Fibroblast of the aortic adventitia (primary cell): ENCODE measurements at regions not wholly inside any gene's neighbourhood (a gene's known extent, or its start where the extent isn't known, plus 50 kb on each side); places are given as distances from the start of the nearest gene placed in this dataset.
"Not testable (repeated sequence)": the region's sequence is repeated elsewhere in the genome, so short reads cannot be mapped to it uniquely, and the experiment has no call there.

ENCODE experiments used
- DNase-seq: peaks from one replicate; pipeline ENCODE4 v3.0.0-alpha.2; 2010; ENCODE audit warnings: low read depth
- H3K4me3 ChIP-seq: 2 replicates; pipeline ENCODE4 v1.5.1; 2011; ENCODE audit warnings: low read depth, mild to moderate bottlenecking, control low read depth, low read length, moderate library complexity
- TF ChIP-seq, protein P1 (sequence below): IDR thresholded peaks from 2 replicates; pipeline ENCODE4 v1.5.1; 2011; ENCODE audit warnings: mild to moderate bottlenecking, low read length, control low read depth, inconsistent platforms; ENCODE audit not compliant: insufficient read depth

DNA sequence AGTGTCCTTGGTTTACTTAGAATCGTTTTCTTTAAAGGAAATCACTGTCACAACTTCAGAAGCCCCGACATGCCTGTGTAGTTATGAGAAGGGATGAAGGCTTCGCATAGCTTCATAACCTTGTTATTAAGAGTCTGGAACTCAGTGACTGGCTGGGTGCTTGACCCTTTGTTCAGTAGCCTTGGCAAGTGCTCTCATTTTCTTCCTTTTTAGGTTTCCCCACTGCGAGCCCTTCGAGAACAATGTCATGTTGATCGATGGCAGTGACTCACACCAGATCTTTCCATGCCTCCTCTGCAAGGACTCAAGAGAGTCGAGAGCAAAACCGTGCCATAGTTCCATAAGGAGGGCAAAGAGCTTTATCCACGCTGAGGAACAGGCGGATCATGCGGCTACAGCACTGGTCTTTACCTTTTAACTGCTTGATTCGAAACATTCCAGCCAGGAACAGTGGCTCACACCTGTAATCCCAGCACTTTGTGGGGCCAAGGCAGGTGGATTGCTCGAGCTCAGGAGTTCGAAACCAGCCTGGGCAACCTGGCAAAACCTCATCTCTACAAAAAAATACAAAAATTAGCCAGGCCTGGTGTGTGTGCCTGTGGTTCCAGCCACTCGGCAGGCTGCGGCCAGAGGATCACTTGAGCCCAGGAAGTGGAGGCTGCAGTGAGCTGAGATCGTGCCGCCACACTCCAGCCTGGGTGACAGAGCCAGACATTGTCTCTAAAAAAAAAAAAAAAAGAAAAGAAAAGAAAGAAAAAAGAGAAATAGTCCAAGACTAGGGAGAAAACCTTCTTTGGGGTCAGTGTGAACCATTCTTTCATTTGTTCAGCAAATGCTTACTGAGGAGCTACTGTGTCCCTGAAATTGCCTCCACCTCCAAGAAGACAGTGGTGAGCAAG is 95.4 kb upstream of the ERRFI1 start:
- H3K4me3 ChIP-seq: no peak overlapping the region
- peak; percentile 96 for DNase-seq
- TF ChIP-seq, protein P1, sequence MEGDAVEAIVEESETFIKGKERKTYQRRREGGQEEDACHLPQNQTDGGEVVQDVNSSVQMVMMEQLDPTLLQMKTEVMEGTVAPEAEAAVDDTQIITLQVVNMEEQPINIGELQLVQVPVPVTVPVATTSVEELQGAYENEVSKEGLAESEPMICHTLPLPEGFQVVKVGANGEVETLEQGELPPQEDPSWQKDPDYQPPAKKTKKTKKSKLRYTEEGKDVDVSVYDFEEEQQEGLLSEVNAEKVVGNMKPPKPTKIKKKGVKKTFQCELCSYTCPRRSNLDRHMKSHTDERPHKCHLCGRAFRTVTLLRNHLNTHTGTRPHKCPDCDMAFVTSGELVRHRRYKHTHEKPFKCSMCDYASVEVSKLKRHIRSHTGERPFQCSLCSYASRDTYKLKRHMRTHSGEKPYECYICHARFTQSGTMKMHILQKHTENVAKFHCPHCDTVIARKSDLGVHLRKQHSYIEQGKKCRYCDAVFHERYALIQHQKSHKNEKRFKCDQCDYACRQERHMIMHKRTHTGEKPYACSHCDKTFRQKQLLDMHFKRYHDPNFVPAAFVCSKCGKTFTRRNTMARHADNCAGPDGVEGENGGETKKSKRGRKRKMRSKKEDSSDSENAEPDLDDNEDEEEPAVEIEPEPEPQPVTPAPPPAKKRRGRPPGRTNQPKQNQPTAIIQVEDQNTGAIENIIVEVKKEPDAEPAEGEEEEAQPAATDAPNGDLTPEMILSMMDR: no peak

DNA sequence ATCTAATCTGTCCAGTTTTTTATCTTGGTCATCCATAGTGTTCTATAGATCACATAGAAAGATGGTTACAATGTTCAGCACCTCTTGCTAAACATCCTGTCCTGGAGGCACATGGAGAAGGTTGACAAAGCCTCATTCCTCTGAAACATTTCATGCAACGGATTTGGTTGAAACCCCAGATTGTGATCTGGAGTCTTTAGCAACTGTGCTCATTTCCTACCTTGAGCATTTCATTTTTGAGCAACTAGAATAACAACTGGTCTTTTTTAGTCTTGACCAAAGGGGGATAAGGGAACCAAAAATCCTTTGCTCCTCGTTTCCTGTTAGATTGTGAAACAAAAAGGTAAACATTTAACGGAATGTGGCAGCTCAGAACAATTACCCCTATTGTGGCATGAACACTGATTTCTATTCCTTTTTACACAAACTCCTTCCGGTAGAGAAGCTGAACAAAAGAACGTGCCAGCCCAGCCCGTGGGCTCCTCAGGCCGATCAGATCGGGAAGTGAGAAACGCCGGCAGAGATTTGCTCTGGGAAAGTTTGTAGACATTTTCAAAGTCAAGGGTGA is 94.7 kb upstream of the ERRFI1 start:
- H3K4me3 ChIP-seq: no peak overlapping the region
- DNase-seq: peak; percentile 61
- TF ChIP-seq, protein P1: no peak

DNA sequence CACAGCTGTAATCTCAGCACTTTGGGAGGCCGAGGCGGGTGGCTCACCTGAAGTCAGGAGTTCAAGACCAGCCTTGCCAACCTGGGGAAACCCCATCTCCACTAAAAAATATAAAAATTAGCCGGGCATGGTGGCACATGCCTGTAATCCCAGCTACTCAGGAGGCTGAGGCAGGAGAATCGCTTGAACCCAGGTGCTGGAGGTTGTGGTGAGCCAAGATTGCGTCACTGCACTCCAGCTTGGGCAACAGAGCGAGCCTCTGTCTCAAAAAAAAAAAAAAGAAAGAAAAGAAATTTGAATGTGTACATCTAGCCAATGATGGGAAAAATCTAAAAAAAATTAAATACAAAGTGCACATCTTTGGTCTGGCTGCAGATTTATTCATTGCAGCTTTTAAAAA is 92.6 kb upstream of the ERRFI1 start:
- DNase-seq, H3K4me3 ChIP-seq: not testable (repeated sequence)

DNA sequence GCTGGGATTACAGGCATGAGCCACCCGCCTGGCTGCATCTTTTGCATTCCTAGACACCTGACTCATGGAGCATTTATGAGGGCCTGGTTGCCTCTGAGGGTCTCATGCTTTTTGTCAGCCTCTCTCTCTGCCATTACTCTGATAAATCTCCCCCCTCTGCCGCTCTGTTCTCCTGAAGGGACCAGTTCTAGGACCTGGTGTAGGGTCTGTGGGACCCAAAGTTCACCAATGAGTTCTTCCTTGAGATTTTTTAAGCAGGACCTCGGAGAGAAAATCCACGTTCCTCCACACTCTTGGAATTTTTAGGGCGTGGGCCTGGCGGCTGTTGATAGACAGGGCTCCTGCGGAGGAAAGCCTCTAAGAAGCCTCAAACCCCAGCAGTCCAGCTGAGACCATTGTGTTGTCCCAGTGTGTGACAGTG is 91.9 kb upstream of the ERRFI1 start:
- H3K4me3 ChIP-seq: no peak overlapping the region
- TF ChIP-seq, protein P1: no peak
- no peak for DNase-seq

DNA sequence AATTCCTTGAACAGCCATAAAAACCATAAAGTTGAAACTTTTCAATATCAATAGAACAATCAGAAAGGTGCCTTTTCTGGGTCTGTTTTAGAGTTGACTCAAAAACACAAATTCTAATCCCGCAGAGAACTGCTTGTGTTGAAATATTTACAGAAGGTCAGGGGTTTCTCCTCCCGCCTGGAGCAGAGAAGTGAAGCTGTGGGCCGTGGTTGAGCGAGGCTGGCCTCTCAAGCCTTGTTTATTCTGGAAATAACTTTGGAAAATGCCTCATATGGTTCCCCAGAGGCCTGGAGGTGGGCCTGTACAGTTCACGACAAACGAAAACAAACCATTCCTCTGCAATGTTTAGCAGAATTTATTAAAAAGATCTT is 90.8 kb upstream of the ERRFI1 start:
- TF ChIP-seq, protein P1: no peak
- no peak overlapping the region for H3K4me3 ChIP-seq
- peak; percentile 93 for DNase-seq

DNA sequence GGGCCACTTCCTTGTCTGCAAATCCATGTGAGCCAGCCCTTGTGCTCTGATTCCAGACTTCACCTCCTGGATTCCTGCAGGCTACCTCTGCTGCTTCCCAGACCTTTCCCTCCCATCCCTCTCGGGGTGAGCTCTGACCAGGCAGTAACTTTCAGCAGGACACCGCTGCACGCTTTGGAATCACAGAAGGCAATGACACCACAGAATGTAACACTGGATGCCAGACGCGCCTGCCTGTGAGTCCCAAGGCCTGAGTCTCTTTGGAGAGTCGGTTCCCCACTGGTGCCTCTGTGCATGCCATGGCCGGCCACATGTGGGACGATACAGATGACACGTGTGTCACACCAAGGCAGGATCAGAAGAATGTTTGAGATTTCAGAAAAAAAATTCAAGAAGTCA is 89.7 kb upstream of the ERRFI1 start:
- no peak overlapping the region for H3K4me3 ChIP-seq
- TF ChIP-seq, protein P1: no peak

DNA sequence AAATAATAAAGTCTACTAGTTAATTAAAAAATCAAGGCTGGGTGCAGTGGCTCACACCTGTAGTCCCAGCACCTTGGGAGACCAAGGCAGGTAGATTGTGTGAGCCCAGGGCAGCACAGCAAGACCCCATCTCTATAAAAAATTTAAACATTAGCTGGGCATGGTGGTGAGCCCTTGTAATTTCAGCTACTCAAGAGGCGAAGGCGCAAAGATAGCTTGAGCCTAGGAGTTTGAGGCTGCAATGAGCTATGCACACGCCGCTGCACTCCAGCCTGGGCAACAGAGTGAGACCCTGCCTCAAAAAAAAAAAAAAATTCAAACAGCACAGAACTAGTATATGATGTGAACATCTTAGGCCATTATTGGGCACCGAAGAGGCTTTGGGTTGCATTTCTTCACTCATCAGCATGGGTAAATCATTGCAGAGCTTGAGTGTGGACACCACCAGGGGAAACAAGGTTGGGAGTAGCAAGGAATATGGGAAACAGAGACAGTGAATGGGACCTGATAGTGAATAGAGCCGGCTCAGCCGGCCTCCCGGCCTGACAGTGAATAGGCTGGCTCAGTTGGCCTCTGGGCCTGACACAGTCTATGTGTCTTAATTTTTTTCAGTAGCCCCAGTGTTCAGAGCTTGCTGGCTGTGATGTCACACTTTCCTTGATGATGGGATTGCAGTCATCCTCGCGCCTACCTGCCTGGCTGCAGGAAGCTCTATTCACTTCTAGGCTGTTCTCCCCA is 89.1 kb upstream of the ERRFI1 start:
- no peak for DNase-seq
- TF ChIP-seq, protein P1: no peak
- no peak overlapping the region for H3K4me3 ChIP-seq

More for the DNA sequence above, 89.7 kb upstream of the ERRFI1 start:
- DNase-seq: no peak
